DMS53 (cell line): ENCODE measurements at regions not wholly inside any gene's neighbourhood (a gene's known extent, or its start where the extent isn't known, plus 50 kb on each side); places are given as distances from the start of the nearest gene placed in this dataset.

ENCODE experiments used
- DNase-seq: peaks from one replicate; lab custom pipeline; 2025; lab: John Stamatoyannopoulos, UW

- no peak for DNase-seq
Measured at GRCh38 chr2:138176862-138177439, 212.7 kb downstream of the HNMT start.

DNA sequence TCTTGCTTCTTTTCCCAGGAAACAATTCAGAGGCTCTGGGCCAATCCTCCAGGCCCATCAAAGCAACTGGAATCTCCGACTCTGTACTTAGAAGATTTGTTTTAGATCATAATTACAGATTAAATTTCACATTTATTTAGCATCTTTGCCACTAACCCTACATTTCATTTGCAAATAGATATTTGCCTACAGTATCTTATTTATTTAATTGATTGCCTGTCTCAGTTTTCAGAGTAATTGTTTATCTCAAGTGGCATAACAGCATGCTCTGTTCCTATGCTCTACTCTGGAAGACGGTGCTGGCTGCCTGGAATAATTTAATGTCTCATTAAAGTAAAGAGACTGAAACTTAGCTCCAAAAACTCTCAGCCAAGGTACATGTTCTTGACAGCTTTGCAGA, 213.4 kb downstream of the HNMT start:
- DNase-seq = no peak

GRCh38 chr2:138180692-138181386, 216.6 kb downstream of the HNMT start:
- DNase-seq = no peak

GRCh38 chr2:138182250-138182936, 218.1 kb downstream of the HNMT start:
- no peak for DNase-seq

DNA sequence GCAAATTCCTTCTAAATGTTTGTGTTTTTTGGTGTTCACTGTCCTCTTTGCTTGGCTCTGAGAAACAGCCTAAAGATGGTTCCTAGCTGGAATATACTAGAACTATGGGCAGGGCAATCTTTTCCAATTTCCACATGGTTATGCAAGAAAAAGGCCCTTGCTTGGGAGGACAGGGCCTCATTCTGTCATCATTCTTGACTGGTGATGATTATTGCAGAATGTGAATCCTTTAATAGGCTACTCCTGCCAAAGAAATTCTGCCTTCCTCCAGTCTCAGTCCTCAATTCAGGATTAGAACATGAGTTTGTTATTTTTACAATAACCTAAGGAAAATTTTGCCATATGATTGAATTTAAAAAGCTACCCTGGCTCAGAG, 218.7 kb downstream of the HNMT start:
- no peak for DNase-seq

DNA sequence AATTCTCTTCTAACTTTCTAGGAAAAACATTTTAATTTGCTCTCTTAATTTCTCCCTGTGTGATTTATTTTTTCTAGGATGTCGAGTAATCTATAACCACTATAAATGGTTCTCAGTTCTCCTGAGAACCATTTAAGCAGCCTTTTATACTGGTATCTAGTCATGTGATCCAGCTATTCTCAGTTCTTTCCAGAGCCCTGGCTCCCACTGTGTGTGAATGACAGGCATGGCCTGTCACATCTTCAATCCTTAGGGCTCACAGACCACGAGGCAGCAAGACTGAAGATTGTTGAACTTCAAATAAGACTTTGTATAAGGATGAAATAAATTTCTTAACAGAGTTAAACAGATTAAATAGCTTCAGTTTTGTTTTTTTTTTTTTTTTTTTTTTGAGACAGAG, 219.4 kb downstream of the HNMT start:
- DNase-seq = no peak

- no peak for DNase-seq
Measured at GRCh38 chr2:138184428-138184827, 220.2 kb downstream of the HNMT start.

DNA sequence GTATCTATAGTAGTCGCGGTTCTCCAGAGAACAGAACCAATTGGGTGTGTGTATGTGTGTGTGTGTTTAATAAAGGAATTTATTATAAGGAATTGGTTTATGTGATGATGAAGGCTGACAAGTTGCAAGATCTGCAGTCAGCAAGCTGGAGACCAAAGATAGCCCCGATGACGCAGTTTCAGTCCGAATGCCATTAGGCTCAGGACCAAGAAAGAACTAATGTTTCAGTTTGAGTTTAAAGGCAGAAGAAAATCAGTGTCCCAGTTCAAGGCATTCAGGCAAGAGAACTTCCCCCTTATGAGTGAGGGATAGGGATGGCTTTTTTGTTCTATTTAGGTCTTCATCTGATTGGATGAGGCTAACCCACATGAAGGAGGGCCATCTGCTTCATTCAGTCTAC, 221.6 kb downstream of the HNMT start:
- DNase-seq = no peak

DNA sequence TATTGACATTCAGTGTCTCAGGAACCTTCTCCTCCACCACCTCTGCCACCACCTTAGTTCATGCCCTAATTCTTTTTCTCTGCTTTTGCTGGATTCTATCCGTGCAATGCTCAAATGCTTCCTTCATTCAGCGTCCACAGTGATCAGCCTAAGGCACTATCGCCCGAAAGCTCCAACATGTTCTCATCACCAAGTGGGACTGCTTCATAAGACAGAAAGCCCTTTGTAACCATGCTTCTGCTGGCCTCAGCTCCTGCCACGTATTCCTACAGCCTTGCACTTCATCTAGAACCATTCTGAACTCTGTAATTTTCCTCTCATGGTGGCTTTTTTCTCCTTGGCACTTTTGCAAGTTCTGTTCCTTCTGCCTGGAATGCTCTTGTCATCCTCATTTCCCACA, 222.9 kb downstream of the HNMT start:
- no peak for DNase-seq

DNA sequence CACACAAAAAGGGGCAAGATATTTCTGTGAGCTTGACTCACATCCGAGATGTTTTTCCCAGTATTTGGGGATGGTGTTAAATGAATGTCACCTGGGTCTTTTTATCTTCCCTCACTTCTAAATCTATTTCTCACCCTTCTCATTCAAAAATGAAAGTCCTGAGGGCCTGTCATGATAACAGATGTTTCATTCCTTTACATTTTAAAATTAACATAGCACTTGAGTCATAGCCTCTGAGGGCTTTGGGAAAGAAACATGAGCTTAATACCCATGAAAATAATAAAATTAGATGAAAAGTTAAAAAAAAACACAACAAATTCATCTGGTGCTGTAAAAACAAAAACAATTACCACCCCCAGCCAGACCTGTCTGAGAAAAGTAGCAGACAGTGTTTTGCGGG, 226.7 kb downstream of the HNMT start:
- DNase-seq = no peak

DNA sequence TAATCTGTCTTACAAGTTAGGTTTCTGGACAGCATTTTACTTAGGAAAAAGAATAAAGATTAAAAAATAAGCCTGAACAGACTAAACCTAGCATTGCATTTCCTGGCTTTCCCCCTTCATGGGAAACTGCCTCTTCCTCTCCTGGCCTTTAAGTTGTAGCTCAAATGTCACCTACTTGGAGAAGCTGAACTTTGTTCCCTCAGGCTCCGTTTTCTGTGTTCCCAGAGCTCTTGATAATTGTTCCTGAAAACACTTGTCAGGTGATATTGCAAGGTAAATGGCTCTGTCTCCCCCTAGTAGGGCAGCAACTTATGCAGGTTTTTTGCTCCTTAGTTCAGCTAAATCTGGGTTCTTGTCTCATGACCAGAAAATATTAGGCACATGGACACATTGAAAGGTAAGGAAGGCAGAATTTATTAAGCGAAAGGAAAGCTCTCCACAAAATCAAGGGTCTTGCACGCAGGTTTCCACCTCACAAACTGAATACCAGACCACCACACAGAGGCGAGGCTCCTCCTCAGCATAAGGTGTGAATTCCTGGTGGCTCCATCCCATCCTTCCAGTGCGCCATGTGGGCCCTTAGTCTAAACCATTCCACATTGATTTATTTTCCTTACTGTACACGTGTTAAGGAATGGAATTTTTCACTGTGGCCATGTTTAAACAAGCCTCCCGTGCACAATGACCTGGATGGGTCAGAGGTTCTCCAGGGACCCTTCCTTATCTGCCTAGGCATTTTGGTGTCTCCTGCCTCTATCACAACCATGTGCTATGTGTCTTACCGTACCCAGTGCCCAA, 229.3 kb downstream of the HNMT start:
- no peak for DNase-seq

DNA sequence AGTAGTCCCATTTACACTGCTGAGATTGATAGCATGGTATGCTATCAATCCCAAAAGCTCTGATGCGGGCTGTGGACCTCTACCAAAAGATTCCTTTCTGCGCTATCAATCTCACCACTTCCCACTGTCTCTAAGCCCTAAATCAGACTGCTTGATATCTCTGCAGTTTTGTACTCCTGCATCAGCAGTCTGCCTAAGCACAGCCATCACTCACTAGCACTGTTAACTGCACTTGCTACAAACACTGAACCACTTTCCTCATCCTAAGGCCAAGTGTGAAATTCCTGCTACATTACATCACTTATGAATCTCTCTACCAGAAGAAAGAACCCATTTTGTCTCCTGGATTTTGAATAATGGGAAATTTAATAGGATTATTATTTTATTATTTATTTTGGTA, 237.0 kb downstream of the HNMT start:
- no peak for DNase-seq

DNA sequence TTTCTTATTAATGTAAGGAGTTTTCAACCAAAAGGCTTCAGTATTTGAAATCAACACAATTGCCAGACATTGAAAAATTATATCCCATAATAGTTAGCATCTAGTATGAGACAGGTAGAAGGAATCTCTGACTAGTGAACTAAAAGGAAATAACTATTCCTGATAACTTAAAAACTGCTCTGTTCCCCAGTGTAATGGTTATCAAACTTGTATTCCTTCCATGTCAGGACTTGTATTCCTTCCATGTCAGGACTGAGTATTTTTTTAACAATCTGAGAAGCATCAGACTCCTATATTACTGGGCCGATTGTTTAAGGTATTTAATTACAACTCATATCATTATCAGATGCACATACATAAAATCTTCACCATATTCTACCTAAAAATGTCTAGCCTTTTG, 238.5 kb downstream of the HNMT start:
- no peak for DNase-seq

GRCh38 chr2:138205281-138205680, 241.0 kb downstream of the HNMT start:
- no peak for DNase-seq

DNA sequence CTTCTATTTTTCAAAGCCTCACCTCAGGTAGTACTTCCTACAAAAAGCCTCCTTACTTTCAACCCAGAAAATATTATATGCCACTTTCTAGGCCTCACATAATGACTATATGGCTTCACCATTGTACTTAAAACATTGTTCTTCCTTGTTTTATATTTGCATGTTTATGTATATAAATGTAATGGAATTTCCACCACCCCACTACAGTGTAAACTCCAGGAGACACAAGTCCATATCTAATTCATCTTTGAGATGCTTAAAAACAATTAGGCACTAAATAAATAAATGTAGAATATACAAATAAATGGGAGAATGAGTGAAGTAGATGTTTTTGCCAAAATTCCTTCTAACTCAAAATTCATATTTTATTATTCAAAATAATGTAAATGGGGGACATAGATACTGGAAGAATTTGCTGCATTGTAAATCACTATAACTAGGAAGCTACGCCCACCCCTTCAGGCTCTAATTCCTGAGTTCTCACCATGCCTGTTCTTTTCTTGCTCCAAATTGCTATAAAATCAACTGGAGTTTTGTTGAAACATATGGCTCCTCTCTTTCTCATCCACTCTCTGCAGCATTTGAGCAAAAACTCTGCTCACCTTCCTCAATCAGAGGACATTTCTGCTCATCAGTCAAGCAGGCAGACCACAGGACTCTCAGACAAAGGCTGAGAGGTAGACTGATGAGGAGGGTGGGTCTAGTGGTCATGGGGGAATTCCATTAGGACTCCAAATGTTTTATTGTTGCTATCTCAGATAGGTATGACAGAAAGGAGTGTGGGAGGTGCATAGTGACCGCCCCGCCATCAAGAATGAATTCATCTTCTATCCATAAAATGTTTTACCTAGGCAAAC, 243.0 kb downstream of the HNMT start:
- no peak for DNase-seq

DNA sequence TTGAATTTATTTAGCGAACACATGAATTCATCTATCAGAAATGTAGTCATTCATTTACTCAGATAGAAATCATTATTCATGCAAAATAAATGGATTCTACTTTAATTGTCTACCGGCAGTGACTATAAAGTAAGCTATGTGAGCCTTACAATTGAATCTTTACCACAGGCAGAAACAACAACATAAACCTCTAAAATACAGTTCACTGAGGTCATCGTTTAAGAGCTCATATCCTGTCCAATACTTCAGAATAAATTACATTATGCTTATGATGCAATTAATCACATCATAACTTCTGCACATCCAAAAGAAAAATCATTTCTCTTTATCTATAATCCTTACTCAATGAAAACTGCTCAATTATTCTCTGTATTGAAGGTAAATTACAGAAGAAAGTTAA, 244.7 kb downstream of the HNMT start:
- no peak for DNase-seq

DNA sequence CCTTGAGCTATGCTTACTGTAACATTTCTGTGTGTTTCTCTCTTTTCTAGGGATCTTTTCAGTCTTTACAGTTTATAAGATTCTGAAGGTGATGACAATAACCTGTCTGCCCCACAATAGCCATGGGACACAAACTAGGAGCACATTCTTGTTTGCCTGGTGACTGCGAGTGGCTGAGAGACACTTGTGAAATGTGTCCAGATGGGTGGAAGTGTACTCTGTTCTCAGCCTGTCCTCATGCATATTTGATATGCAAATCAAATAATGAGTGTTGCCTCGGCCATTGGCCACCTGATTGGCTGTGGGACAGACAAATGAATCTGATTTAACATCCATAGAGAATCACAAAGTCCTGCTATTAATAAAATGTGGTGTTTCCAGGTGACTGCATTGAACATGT, 246.2 kb downstream of the HNMT start:
- no peak for DNase-seq

DNA sequence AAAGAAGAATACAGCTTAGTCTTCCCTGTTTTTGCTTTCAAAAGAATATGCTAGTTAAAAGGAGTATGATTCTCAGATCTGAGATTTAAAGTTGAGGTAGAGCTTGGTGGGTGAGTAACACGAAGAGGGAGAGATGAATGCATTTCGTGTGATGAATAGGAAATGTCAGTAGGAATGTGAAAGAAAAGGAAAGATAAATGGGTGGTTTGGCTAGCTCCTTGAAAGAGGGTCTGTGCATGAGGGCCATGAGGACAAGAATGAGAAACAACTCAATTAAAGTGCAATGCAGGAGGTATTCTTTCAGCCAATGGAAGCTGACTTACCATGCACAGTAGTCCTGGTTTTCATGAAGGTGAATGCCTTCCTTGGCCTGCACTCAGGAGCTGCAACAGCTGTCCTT, 248.2 kb downstream of the HNMT start:
- no peak for DNase-seq

DNA sequence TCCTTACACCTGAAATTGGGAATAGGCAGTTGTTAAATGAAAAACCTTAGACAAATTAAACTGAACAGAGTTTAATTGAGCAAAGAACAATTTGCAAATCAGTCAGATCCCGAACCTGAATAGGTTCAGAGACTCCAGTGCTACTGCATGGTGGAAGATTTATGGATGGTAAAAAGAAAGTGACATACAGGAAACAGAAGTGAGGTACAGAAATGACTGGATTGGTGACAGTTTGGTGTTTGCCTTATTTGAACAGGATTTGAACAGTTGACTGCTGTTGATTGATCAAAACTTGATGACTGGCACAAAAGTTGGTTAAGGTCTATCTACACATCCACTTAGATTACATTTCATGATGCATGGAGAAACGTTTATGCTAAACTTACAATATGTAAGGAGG, 248.8 kb downstream of the HNMT start:
- DNase-seq = no peak

- DNase-seq = no peak
Measured at GRCh38 chr2:138213624-138214023, 249.4 kb downstream of the HNMT start.

DNA sequence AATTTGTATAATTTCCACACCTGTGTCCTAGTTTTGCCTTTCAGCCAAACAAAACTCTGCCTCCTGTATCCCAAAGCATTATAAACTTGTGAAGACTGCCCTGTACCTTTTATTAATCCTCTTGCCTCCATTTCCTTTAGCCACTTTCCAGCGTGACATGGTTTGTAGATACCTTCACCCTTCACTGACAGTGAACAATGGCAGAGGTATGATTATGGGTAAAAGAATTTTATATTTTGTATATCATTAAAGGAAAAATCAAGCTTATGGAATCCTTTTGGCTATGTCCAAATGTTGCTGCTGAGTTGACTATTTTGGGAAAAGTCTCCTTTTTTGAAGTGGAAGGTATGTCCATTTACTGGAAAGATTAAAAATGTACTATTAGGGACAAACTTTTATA, 251.7 kb downstream of the HNMT start:
- no peak for DNase-seq

GRCh38 chr2:138217975-138218374, 253.7 kb downstream of the HNMT start:
- DNase-seq = no peak
